ENCODE measurements at regions not wholly inside any gene's neighbourhood (a gene's known extent, or its start where the extent isn't known, plus 50 kb on each side); places are given as distances from the start of the nearest gene placed in this dataset.

GRCh38 chr17:72430611-72431432 is 310.0 kb downstream of the SOX9 start:
- no peak for DNase-seq

- DNase-seq = no peak
Observed at GRCh38 chr17:72432143-72432621, 311.4 kb downstream of the SOX9 start.

GRCh38 chr17:72432881-72433280 is 312.1 kb downstream of the SOX9 start:
- DNase-seq = no peak

- DNase-seq = no peak
Observed at GRCh38 chr17:72433797-72434196, 313.0 kb downstream of the SOX9 start.

- DNase-seq = no peak
Observed at GRCh38 chr17:72434581-72434980, 313.8 kb downstream of the SOX9 start.

GRCh38 chr17:72434991-72435618 is 314.3 kb downstream of the SOX9 start:
- no peak for DNase-seq

- DNase-seq = no peak
Observed at GRCh38 chr17:72438783-72439182, 318.0 kb downstream of the SOX9 start.

- DNase-seq = no peak
Observed at GRCh38 chr17:72439893-72440502, 319.2 kb downstream of the SOX9 start.

GRCh38 chr17:72440961-72441360 is 320.1 kb downstream of the SOX9 start:
- DNase-seq = no peak

GRCh38 chr17:72441909-72442308 is 321.1 kb downstream of the SOX9 start:
- DNase-seq = no peak

GRCh38 chr17:72444517-72445054 is 323.8 kb downstream of the SOX9 start:
- DNase-seq = no peak

- no peak for DNase-seq
Observed at GRCh38 chr17:72445055-72445991, 324.5 kb downstream of the SOX9 start.

- DNase-seq = no peak
Observed at GRCh38 chr17:72446118-72446517, 325.3 kb downstream of the SOX9 start.

- no peak for DNase-seq
Observed at GRCh38 chr17:72446525-72447250, 325.9 kb downstream of the SOX9 start.

GRCh38 chr17:72447251-72447640 is 326.4 kb downstream of the SOX9 start:
- no peak for DNase-seq

- no peak for DNase-seq
Observed at GRCh38 chr17:72448019-72448418, 327.2 kb downstream of the SOX9 start.

- DNase-seq = no peak
Observed at GRCh38 chr17:72452286-72453173, 331.7 kb downstream of the SOX9 start.

GRCh38 chr17:72454342-72454741 is 333.5 kb downstream of the SOX9 start:
- DNase-seq = no peak

GRCh38 chr17:72455562-72455961 is 334.7 kb downstream of the SOX9 start:
- DNase-seq = no peak

- DNase-seq = no peak
Observed at GRCh38 chr17:72456075-72456474, 335.3 kb downstream of the SOX9 start.

- no peak for DNase-seq
Observed at GRCh38 chr17:72457712-72458111, 336.9 kb downstream of the SOX9 start.
